GM12872 (cell line): ENCODE measurements at regions not wholly inside any gene's neighbourhood (a gene's known extent, or its start where the extent isn't known, plus 50 kb on each side); places are given as distances from the start of the nearest gene placed in this dataset.

Source experiments
- CTCF ChIP-seq: IDR thresholded peaks from 3 replicates; pipeline ENCODE4 v1.5.1; 2011; ENCODE audit warnings: low read depth, mild to moderate bottlenecking, low read length, moderate library complexity; ENCODE audit not compliant: insufficient read depth

DNA sequence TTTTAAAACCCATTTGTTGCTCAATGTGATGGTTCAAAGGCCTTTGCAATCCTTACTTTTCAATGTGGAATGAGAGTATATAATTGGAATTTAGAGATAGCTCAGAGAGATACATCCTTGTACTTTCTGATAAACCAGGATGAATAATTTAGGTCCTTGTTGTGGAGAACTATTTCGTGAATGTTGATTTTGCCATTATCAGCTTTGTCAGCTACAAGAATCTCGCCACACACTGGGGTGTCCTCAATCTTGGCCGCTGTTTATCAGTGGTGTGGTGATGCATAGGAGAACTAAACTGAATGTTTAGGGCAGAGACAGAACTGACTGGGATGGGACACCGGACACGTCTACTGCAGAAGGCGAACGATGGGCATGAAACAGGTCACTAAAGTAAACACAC lies 111.2 kb upstream of the SLC35B3 start:
- TF ChIP-seq CTCF = no peak

DNA sequence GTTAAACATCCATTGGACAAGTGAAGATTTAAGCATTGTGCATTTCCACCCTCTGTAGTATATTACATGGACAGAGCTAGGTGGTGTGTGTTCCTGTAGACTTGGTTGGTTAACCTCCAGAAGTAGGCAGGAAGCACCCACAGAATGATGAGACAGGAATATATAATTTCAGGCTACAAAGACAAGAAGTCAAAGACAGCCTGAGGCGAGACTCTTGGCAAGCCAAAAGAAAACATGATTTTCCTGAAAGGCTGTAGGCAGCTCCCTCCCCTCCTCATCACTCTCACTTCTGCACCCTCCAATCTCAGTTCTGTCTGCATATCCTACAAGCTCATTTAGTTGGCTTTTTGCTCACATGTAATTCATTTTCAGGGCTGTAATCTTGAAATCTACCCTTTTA lies 110.0 kb upstream of the SLC35B3 start:
- no peak for TF ChIP-seq CTCF

GRCh38 chr6:8543714-8544113 lies 108.4 kb upstream of the SLC35B3 start:
- no peak for TF ChIP-seq CTCF

DNA sequence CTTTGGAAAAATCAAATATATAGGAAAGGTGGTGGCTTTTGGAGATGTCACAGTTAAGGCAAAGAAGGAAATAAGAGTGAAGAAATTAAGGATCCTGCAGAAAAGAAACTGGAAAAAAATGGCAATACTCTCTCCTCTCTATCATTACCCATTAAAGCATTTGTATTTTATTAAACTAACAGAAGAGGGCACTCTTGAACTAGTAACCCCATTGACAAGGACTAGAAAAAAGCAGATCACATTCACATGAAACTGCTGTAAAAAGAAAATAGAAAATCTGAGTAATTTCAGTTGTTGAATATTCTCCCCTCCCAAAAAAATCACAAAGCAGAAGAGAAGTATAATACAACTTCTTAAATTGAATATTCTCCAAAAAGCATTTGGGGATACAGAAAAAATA lies 104.1 kb upstream of the SLC35B3 start:
- TF ChIP-seq CTCF = 0 out of 3 replicates have a peak, but pooled peaks have one; percentile 7

GRCh38 chr6:8536122-8536521 lies 100.8 kb upstream of the SLC35B3 start:
- no peak for TF ChIP-seq CTCF

DNA sequence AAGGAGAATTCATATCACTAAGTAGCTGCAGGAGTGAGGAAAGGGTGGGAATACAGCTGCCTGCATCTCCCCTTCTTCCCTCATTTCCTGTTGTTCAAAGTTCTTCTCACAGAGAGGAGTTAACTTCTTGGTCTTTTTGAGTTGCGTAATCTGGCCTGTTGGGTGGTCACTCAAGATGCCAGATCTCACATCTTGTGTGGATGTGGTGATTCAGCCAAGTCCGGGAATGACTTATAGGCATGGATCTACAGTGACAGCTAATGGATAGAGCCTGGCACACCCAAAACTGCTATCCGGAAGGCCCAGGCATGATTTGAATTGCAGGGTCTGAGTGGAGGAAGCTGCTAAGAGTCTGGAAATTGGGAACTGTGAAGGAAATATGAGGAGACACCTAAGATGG lies 100.2 kb upstream of the SLC35B3 start:
- no peak for TF ChIP-seq CTCF

- no peak for TF ChIP-seq CTCF
Measured at GRCh38 chr6:8530785-8531435, 95.6 kb upstream of the SLC35B3 start.
